ENCODE measurements at regions not wholly inside any gene's neighbourhood (a gene's known extent, or its start where the extent isn't known, plus 50 kb on each side); places are given as distances from the start of the nearest gene placed in this dataset.

- Mint-ChIP-seq H3K36me3 (ENCODE audit: low read depth) (no peaks in the 10 kb centered on the region), H3K27me3 (peaks cover 8% of the 10 kb centered on the region), H3K4me1 (no peaks in the 10 kb centered on the region), H3K27ac (no peak overlapping the region), H3K4me3 (no peak overlapping the region)
- no peaks in the 10 kb centered on the region for H3K9me3 ChIP-seq (ENCODE audit: control insufficient read depth, low read length, poor library complexity, severe bottlenecking)
- ATAC-seq (no peak), DNase-seq (no peak)
Measured at GRCh38 chr20:60486315-60486714, 528.1 kb downstream of the CDH26 start.

GRCh38 chr20:60486937-60487336, 528.7 kb downstream of the CDH26 start:
- H3K27ac Mint-ChIP-seq = no peak overlapping the region

GRCh38 chr20:60490217-60491050, 532.2 kb downstream of the CDH26 start:
- Mint-ChIP-seq H3K4me1 (no peaks in the 10 kb centered on the region), H3K4me3 (no peak overlapping the region), H3K27me3 (peaks cover 5% of the 10 kb centered on the region), H3K36me3 (ENCODE audit: low read depth) (no peaks in the 10 kb centered on the region), H3K27ac (no peak overlapping the region)
- DNase-seq (no peak), ATAC-seq (no peak)
- no peaks in the 10 kb centered on the region for H3K9me3 ChIP-seq (ENCODE audit: control insufficient read depth, low read length, poor library complexity, severe bottlenecking)

More at GRCh38 chr20:60486937-60487336, 528.7 kb downstream of the CDH26 start:
- DNase-seq (no peak), ATAC-seq (no peak)
- H3K4me1 Mint-ChIP-seq = no peaks in the 10 kb centered on the region
- no peaks in the 10 kb centered on the region for H3K36me3 Mint-ChIP-seq (ENCODE audit: low read depth)
- no peak overlapping the region for H3K4me3 Mint-ChIP-seq
- H3K9me3 ChIP-seq (ENCODE audit: control insufficient read depth, low read length, poor library complexity, severe bottlenecking) = no peaks in the 10 kb centered on the region
- H3K27me3 Mint-ChIP-seq = peaks cover 8% of the 10 kb centered on the region

GRCh38 chr20:60491051-60491581, 532.9 kb downstream of the CDH26 start:
- H3K27ac Mint-ChIP-seq = no peak overlapping the region
- H3K36me3 Mint-ChIP-seq (ENCODE audit: low read depth) = no peaks in the 10 kb centered on the region
- no peaks in the 10 kb centered on the region for H3K4me1 Mint-ChIP-seq
- H3K9me3 ChIP-seq (ENCODE audit: control insufficient read depth, low read length, poor library complexity, severe bottlenecking) = no peaks in the 10 kb centered on the region
- no peak overlapping the region for H3K4me3 Mint-ChIP-seq
- DNase-seq = no peak
- no peak for ATAC-seq
- H3K27me3 Mint-ChIP-seq = peaks cover 5% of the 10 kb centered on the region

GRCh38 chr20:60494476-60494875, 536.3 kb downstream of the CDH26 start:
- no peaks in the 10 kb centered on the region for H3K9me3 ChIP-seq (ENCODE audit: control insufficient read depth, low read length, poor library complexity, severe bottlenecking)
- Mint-ChIP-seq H3K4me3 (no peak overlapping the region), H3K27ac (no peak overlapping the region), H3K36me3 (ENCODE audit: low read depth) (no peaks in the 10 kb centered on the region), H3K27me3 (peaks cover 5% of the 10 kb centered on the region), H3K4me1 (no peaks in the 10 kb centered on the region)
- DNase-seq (no peak), ATAC-seq (no peak)

GRCh38 chr20:60497298-60498035, 539.2 kb downstream of the CDH26 start:
- Mint-ChIP-seq H3K4me1 (no peaks in the 10 kb centered on the region), H3K4me3 (no peak overlapping the region), H3K27ac (no peak overlapping the region), H3K36me3 (ENCODE audit: low read depth) (no peaks in the 10 kb centered on the region), H3K27me3 (peaks cover 5% of the 10 kb centered on the region)
- DNase-seq (no peak), ATAC-seq (no peak)
- no peaks in the 10 kb centered on the region for H3K9me3 ChIP-seq (ENCODE audit: control insufficient read depth, low read length, poor library complexity, severe bottlenecking)

- no peaks in the 10 kb centered on the region for H3K4me1 Mint-ChIP-seq
- no peak overlapping the region for H3K27ac Mint-ChIP-seq
- ATAC-seq (no peak), DNase-seq (no peak)
- no peaks in the 10 kb centered on the region for H3K36me3 Mint-ChIP-seq (ENCODE audit: low read depth)
- H3K27me3 Mint-ChIP-seq = no peaks in the 10 kb centered on the region
- no peaks in the 10 kb centered on the region for H3K9me3 ChIP-seq (ENCODE audit: control insufficient read depth, low read length, poor library complexity, severe bottlenecking)
- no peak overlapping the region for H3K4me3 Mint-ChIP-seq
Measured at GRCh38 chr20:60500038-60500701, 541.9 kb downstream of the CDH26 start.

GRCh38 chr20:60501048-60501447, 542.8 kb downstream of the CDH26 start:
- Mint-ChIP-seq H3K27me3 (no peaks in the 10 kb centered on the region), H3K27ac (no peak overlapping the region), H3K4me1 (no peaks in the 10 kb centered on the region), H3K36me3 (ENCODE audit: low read depth) (no peaks in the 10 kb centered on the region), H3K4me3 (no peak overlapping the region)
- DNase-seq (no peak), ATAC-seq (no peak)
- no peaks in the 10 kb centered on the region for H3K9me3 ChIP-seq (ENCODE audit: control insufficient read depth, low read length, poor library complexity, severe bottlenecking)

- H3K4me1 Mint-ChIP-seq = no peaks in the 10 kb centered on the region
- H3K27me3 Mint-ChIP-seq = peaks cover 7% of the 10 kb centered on the region
- no peaks in the 10 kb centered on the region for H3K36me3 Mint-ChIP-seq (ENCODE audit: low read depth)
- no peak for DNase-seq
- H3K4me3 Mint-ChIP-seq = no peak overlapping the region
- no peak for ATAC-seq
- H3K9me3 ChIP-seq (ENCODE audit: control insufficient read depth, low read length, poor library complexity, severe bottlenecking) = no peaks in the 10 kb centered on the region
- H3K27ac Mint-ChIP-seq = no peak overlapping the region
Measured at GRCh38 chr20:60502881-60503280, 544.7 kb downstream of the CDH26 start.

GRCh38 chr20:60505423-60505822, 547.2 kb downstream of the CDH26 start:
- Mint-ChIP-seq H3K27ac (no peak overlapping the region), H3K36me3 (ENCODE audit: low read depth) (no peaks in the 10 kb centered on the region), H3K4me1 (peaks cover 3% of the 10 kb centered on the region), H3K4me3 (no peak overlapping the region), H3K27me3 (peaks cover 25% of the 10 kb centered on the region)
- DNase-seq (no peak), ATAC-seq (no peak)
- H3K9me3 ChIP-seq (ENCODE audit: control insufficient read depth, low read length, poor library complexity, severe bottlenecking) = no peaks in the 10 kb centered on the region

- ATAC-seq = no peak
- H3K27me3 Mint-ChIP-seq = peaks cover 29% of the 10 kb centered on the region
Measured at GRCh38 chr20:60506061-60506460, 547.8 kb downstream of the CDH26 start.

GRCh38 chr20:60507087-60507694, 549.0 kb downstream of the CDH26 start:
- H3K36me3 Mint-ChIP-seq (ENCODE audit: low read depth) = no peaks in the 10 kb centered on the region
- H3K4me1 Mint-ChIP-seq = peaks cover 3% of the 10 kb centered on the region

More at GRCh38 chr20:60506061-60506460, 547.8 kb downstream of the CDH26 start:
- Mint-ChIP-seq H3K27ac (no peak overlapping the region), H3K4me3 (no peak overlapping the region), H3K36me3 (ENCODE audit: low read depth) (no peaks in the 10 kb centered on the region), H3K4me1 (peaks cover 3% of the 10 kb centered on the region)
- H3K9me3 ChIP-seq (ENCODE audit: control insufficient read depth, low read length, poor library complexity, severe bottlenecking) = no peaks in the 10 kb centered on the region
- DNase-seq = no peak

GRCh38 chr20:60509407-60509806, 551.2 kb downstream of the CDH26 start:
- no peaks in the 10 kb centered on the region for H3K36me3 Mint-ChIP-seq (ENCODE audit: low read depth)
- no peak overlapping the region for H3K4me3 Mint-ChIP-seq
- no peak overlapping the region for H3K27ac Mint-ChIP-seq
- no peaks in the 10 kb centered on the region for H3K9me3 ChIP-seq (ENCODE audit: control insufficient read depth, low read length, poor library complexity, severe bottlenecking)
- ATAC-seq (no peak), DNase-seq (no peak)
- peaks cover 3% of the 10 kb centered on the region for H3K4me1 Mint-ChIP-seq
- H3K27me3 Mint-ChIP-seq = peaks cover 29% of the 10 kb centered on the region

More at GRCh38 chr20:60507087-60507694, 549.0 kb downstream of the CDH26 start:
- H3K27me3 Mint-ChIP-seq = peaks cover 29% of the 10 kb centered on the region
- ATAC-seq (no peak), DNase-seq (no peak)
- no peak overlapping the region for H3K4me3 Mint-ChIP-seq
- H3K27ac Mint-ChIP-seq = no peak overlapping the region
- no peaks in the 10 kb centered on the region for H3K9me3 ChIP-seq (ENCODE audit: control insufficient read depth, low read length, poor library complexity, severe bottlenecking)
